Neural cell (in vitro differentiated cells): ENCODE measurements at regions not wholly inside any gene's neighbourhood (a gene's known extent, or its start where the extent isn't known, plus 50 kb on each side); places are given as distances from the start of the nearest gene placed in this dataset.
"Not testable (repeated sequence)": the region's sequence is repeated elsewhere in the genome, so short reads cannot be mapped to it uniquely, and the experiment has no call there.

Source experiments
- H2AFZ ChIP-seq: fragments of 200-600, 300-800 bp; sonication (generic), shearing (Covaris generic); 2 replicates; pipeline ENCODE4 v1.6.0; 2014; ENCODE audit warnings: low read depth, mild to moderate bottlenecking, antibody characterized with exemption, low read length, moderate library complexity
- H3F3A ChIP-seq: fragments of 200-600 bp; shearing (Covaris generic); 2 replicates; pipeline ENCODE4 v1.6.1; 2016; ENCODE audit warnings: mild to moderate bottlenecking, moderate library complexity, mixed read lengths, antibody characterized with exemption, low read length; ENCODE audit not compliant: insufficient read depth, poor library complexity, severe bottlenecking
- H3K27ac ChIP-seq: fragments of 200-600, 300-800 bp; sonication (generic), shearing (Covaris generic); 2 replicates; pipeline ENCODE4 v1.5.1; 2014; ENCODE audit warnings: mild to moderate bottlenecking, low read length, moderate library complexity
- H3K27me3 ChIP-seq: fragments of 300-800, 200-600 bp; sonication (generic), shearing (Covaris generic); 2 replicates; pipeline ENCODE4 v1.6.0; 2014; ENCODE audit warnings: mild to moderate bottlenecking, low read depth, low read length, moderate library complexity; ENCODE audit not compliant: insufficient read depth
- H3K36me3 ChIP-seq: fragments of 300-800, 200-600 bp; sonication (generic), shearing (Covaris generic); 2 replicates; pipeline ENCODE4 v1.5.1; 2014; ENCODE audit warnings: mild to moderate bottlenecking, antibody characterized with exemption, low read length, moderate library complexity; ENCODE audit not compliant: insufficient read depth
- H3K4me2 ChIP-seq: fragments of 300-800, 200-600 bp; sonication (generic), shearing (Covaris generic); 2 replicates; pipeline ENCODE4 v1.6.0; 2014; ENCODE audit warnings: mild to moderate bottlenecking, low read length
- H3K4me3 ChIP-seq: fragments of 300-800, 200-600 bp; sonication (generic), shearing (Covaris generic); 2 replicates; pipeline ENCODE4 v1.5.1; 2014; ENCODE audit warnings: mild to moderate bottlenecking, low read length, moderate library complexity
- H3K79me2 ChIP-seq: fragments of 200-600 bp; shearing (Covaris generic); replicated peaks from 2 replicates; pipeline ENCODE4 v1.6.0; 2014; ENCODE audit warnings: mild to moderate bottlenecking, low read length, moderate library complexity; ENCODE audit not compliant: insufficient read depth
- H3K9ac ChIP-seq: fragments of 300-800, 200-600 bp; sonication (generic), shearing (Covaris generic); 2 replicates; pipeline ENCODE4 v1.6.1; 2016; ENCODE audit warnings: mild to moderate bottlenecking, low read length, mixed read lengths
- H3K9me2 ChIP-seq: fragments of 200-600 bp; shearing (Covaris generic); 2 replicates; pipeline ENCODE4 v1.6.1; 2016; ENCODE audit warnings: mild to moderate bottlenecking, low read length, mixed read lengths; ENCODE audit not compliant: insufficient read depth
- H3K9me3 ChIP-seq: fragments of 200-600, 300-800 bp; sonication (generic), shearing (Covaris generic); 2 replicates; pipeline ENCODE4 v1.6.1; 2016; ENCODE audit warnings: mild to moderate bottlenecking, mixed run types, low read length, moderate library complexity, mixed read lengths
- H4K20me1 ChIP-seq: fragments of 200-600 bp; shearing (Covaris generic); 2 replicates; pipeline ENCODE4 v1.6.1; 2016; ENCODE audit warnings: mild to moderate bottlenecking, mixed run types; ENCODE audit not compliant: insufficient read depth
- CTCF ChIP-seq: fragments of 450-650 bp; IDR thresholded peaks from 2 replicates; pipeline ENCODE4 v1.5.1; 2014; ENCODE audit warnings: antibody characterized with exemption, mild to moderate bottlenecking, moderate library complexity; ENCODE audit not compliant: poor library complexity, severe bottlenecking
- EP300 ChIP-seq: fragments of 450-650 bp; conservative IDR thresholded peaks from 2 replicates; pipeline ENCODE4 v1.6.1; 2014; ENCODE audit warnings: antibody characterized with exemption, mild to moderate bottlenecking, moderate library complexity; ENCODE audit not compliant: poor library complexity, severe bottlenecking
- EZH2 ChIP-seq: fragments of 200-600, 300-800 bp; shearing (Covaris generic), sonication (generic); IDR thresholded peaks from 2 replicates; pipeline ENCODE4 v1.6.1; 2014; ENCODE audit warnings: antibody characterized with exemption, low read length, borderline replicate concordance, mild to moderate bottlenecking; ENCODE audit not compliant: insufficient read depth, poor library complexity, severe bottlenecking
- MXI1 ChIP-seq: fragments of 450-650 bp; conservative IDR thresholded peaks from 2 replicates; pipeline ENCODE4 v1.6.1; 2014; ENCODE audit warnings: antibody characterized with exemption, mild to moderate bottlenecking; ENCODE audit not compliant: poor library complexity, severe bottlenecking
- POLR2AphosphoS5 ChIP-seq: IDR thresholded peaks from 2 replicates; pipeline ENCODE4 v1.6.1; 2012
- RAD21 ChIP-seq: fragments of 450-650 bp; conservative IDR thresholded peaks from 2 replicates; pipeline ENCODE4 v1.6.1; 2014; ENCODE audit warnings: antibody characterized with exemption, mild to moderate bottlenecking, moderate library complexity
- REST ChIP-seq: IDR thresholded peaks from 2 replicates; pipeline ENCODE4 v1.6.1; 2012; ENCODE audit warnings: borderline replicate concordance
- SMC3 ChIP-seq: fragments of 450-650 bp; conservative IDR thresholded peaks from 2 replicates; pipeline ENCODE4 v1.6.1; 2014; ENCODE audit warnings: antibody characterized with exemption, mild to moderate bottlenecking, moderate library complexity; ENCODE audit not compliant: poor library complexity
- TAF1 ChIP-seq: IDR thresholded peaks from 2 replicates; pipeline ENCODE4 v1.6.1; 2012; ENCODE audit warnings: low read depth

DNA sequence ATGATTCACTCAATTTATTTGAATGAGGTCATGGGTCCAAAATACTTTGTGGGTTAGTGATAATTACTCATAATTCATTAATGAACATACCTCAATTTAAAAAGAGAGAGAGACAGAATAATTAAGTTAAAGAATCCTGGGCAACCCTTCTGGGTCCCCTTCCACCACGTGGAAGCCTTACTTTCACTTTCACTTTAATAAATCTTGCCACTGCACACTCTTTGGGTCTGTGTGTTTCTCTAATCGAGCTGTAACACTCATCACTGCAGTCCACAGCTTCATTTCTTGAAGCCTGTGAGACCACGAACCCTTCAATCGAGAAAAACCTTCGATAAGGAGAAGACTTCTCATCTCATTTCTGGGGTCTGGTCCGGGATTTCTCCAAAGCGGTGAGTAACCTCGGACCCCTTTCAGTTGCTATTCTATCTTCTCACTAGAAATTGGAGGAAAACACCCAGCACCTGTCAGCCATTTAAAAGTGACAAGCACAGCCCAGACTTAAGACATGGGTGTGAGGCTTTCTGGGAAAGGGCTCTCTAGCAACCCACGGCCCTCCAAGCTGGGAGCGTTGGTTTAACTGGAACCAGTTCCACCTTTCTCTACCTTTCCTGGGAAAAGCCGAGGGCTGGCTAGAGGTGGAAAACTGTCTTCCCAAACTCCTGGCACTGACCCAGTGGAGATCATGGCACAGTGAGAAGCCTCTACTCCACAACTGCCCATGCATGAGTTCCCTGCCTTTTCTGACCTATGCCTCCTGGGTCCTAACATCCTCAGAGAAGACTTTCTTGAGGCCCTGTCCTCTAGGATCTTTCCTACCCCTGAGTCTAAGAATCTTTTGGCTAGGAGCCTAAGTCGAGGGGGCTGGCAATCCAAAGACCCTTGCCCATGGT, 148.8 kb upstream of the ATF7IP start:
- Histone ChIP-seq H3F3A (no peaks in the 10 kb centered on the region), H3K36me3 (no peaks in the 10 kb centered on the region), H3K9ac (no peak overlapping the region), H3K27ac (no peak overlapping the region), H3K4me2 (no peak overlapping the region), H3K9me3 (no peaks in the 10 kb centered on the region), H3K4me3 (no peak overlapping the region), H3K27me3 (no peaks in the 10 kb centered on the region), H3K9me2 (no peaks in the 10 kb centered on the region), H2AFZ (no peak overlapping the region), H4K20me1 (no peaks in the 10 kb centered on the region), H3K79me2 (no peaks in the 10 kb centered on the region)
- TF ChIP-seq SMC3 (no peak), REST (no peak), MXI1 (no peak), EP300 (no peak), CTCF (no peak), POLR2AphosphoS5 (no peak)

GRCh38 chr12:14219156-14219555, 146.3 kb upstream of the ATF7IP start:
- no peak overlapping the region for H3K27ac ChIP-seq
- H3K9me3 ChIP-seq = no peaks in the 10 kb centered on the region
- no peak overlapping the region for H3K9ac ChIP-seq
- H3K27me3 ChIP-seq = no peaks in the 10 kb centered on the region
- no peak overlapping the region for H3K4me2 ChIP-seq
- no peaks in the 10 kb centered on the region for H3K36me3 ChIP-seq
- H4K20me1 ChIP-seq = no peaks in the 10 kb centered on the region
- no peaks in the 10 kb centered on the region for H3F3A ChIP-seq
- TF ChIP-seq POLR2AphosphoS5 (no peak), REST (no peak), RAD21 (no peak), EP300 (no peak), CTCF (no peak), MXI1 (no peak), TAF1 (no peak), EZH2 (no peak), SMC3 (no peak)
- H2AFZ ChIP-seq = no peak overlapping the region
- H3K4me3 ChIP-seq = no peak overlapping the region
- H3K9me2 ChIP-seq = no peaks in the 10 kb centered on the region
- no peaks in the 10 kb centered on the region for H3K79me2 ChIP-seq

- not testable (repeated sequence) for H3K9me2 ChIP-seq, H3K9ac ChIP-seq, H3K9me3 ChIP-seq, H3K27ac ChIP-seq, H2AFZ ChIP-seq, H4K20me1 ChIP-seq, H3F3A ChIP-seq, H3K27me3 ChIP-seq, H3K4me3 ChIP-seq, H3K4me2 ChIP-seq, H3K79me2 ChIP-seq, H3K36me3 ChIP-seq
Measured at GRCh38 chr12:14219670-14220069, 145.8 kb upstream of the ATF7IP start.
